Activated naive CD4-positive, alpha-beta T cell treated with anti-CD3 and anti-CD28 coated beads, Interleukin-2, amount 10 ng/mL, durations not matched to agents 7 days and 5 days (primary cell): ENCODE measurements at regions not wholly inside any gene's neighbourhood (a gene's known extent, or its start where the extent isn't known, plus 50 kb on each side); places are given as distances from the start of the nearest gene placed in this dataset.

Experiments used
- CTCF ChIA-PET: fragments of 350-600 bp; sonication (Branson Sonifier 250); formaldehyde crosslinking; loops from one replicate; lab custom pipeline; 2021; ENCODE audit warnings: antibody characterized with exemption; lab: Charles Lee
- DNase-seq: peaks from one replicate; pipeline ENCODE4 v3.0.0-alpha.2; 2020
- H3K27ac Mint-ChIP-seq: one replicate; pipeline ENCODE4 v1.8.0; 2021; ENCODE audit warnings: mild to moderate bottlenecking, moderate library complexity, mixed read lengths
- H3K27me3 Mint-ChIP-seq: one replicate; pipeline ENCODE4 v1.8.0; 2021; ENCODE audit warnings: mild to moderate bottlenecking, mixed read lengths
- H3K36me3 Mint-ChIP-seq: one replicate; pipeline ENCODE4 v1.8.0; 2021; ENCODE audit warnings: mixed read lengths
- H3K4me1 Mint-ChIP-seq: one replicate; pipeline ENCODE4 v1.8.0; 2021; ENCODE audit warnings: mixed read lengths
- H3K4me3 Mint-ChIP-seq: one replicate; pipeline ENCODE4 v1.8.0; 2021; ENCODE audit warnings: mild to moderate bottlenecking, moderate library complexity, mixed read lengths
- H3K9me3 Mint-ChIP-seq: one replicate; pipeline ENCODE4 v1.8.0; 2021; ENCODE audit warnings: mixed read lengths

- CTCF ChIA-PET = interaction anchor here (1.2 to 1.4 kb wide), 2 partner anchors 32 to 186 kb away, joined by 3 to 5 read pairs; partner anchors contain the start of gene SNX18
- no peak for DNase-seq
- Mint-ChIP-seq H3K4me3 (no peak overlapping the region), H3K36me3 (no peaks in the 10 kb centered on the region), H3K27ac (no peak overlapping the region), H3K9me3 (no peaks in the 10 kb centered on the region), H3K27me3 (peaks cover 7% of the 10 kb centered on the region), H3K4me1 (peaks cover 3% of the 10 kb centered on the region)
Observed at GRCh38 chr5:54703133-54703532, 185.6 kb downstream of the SNX18 start.

DNA sequence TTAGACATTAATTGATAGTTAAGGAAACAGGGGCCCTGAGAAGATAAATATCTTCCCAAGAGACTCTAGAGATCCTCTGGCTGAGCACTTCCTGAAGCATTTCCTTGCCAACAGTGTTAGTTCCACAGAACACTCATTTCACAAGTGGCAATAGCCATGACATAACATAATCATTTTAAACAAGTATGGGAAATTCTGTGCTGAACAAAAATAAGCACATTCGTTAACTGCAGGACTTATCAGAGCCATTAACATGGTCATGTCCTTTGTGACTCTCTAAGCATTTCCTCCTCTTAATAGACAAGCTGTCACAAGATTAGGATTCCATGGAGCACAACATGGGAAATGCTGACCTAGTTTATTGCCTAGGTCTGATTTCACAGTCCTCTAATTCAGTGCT, 184.9 kb downstream of the SNX18 start:
- peaks cover 3% of the 10 kb centered on the region for H3K4me1 Mint-ChIP-seq
- CTCF ChIA-PET = interaction anchor here (1.2 kb wide), 1 partner anchor 31 kb away, joined by 3 read pairs; no protein-coding TSS in a partner anchor
- H3K27ac Mint-ChIP-seq = no peak overlapping the region
- H3K9me3 Mint-ChIP-seq = no peaks in the 10 kb centered on the region
- H3K4me3 Mint-ChIP-seq = no peak overlapping the region
- no peaks in the 10 kb centered on the region for H3K36me3 Mint-ChIP-seq
- no peak for DNase-seq
- H3K27me3 Mint-ChIP-seq = peaks cover 7% of the 10 kb centered on the region

GRCh38 chr5:54700986-54701578, 183.5 kb downstream of the SNX18 start:
- no peaks in the 10 kb centered on the region for H3K36me3 Mint-ChIP-seq
- H3K27me3 Mint-ChIP-seq = peaks cover 10% of the 10 kb centered on the region
- CTCF ChIA-PET = no interaction called here
- H3K4me3 Mint-ChIP-seq = no peak overlapping the region
- H3K27ac Mint-ChIP-seq = no peak overlapping the region
- no peak for DNase-seq
- H3K9me3 Mint-ChIP-seq = no peaks in the 10 kb centered on the region
- peaks cover 3% of the 10 kb centered on the region for H3K4me1 Mint-ChIP-seq

- CTCF ChIA-PET = no interaction called here
- Mint-ChIP-seq H3K9me3 (no peaks in the 10 kb centered on the region), H3K4me3 (no peak overlapping the region), H3K36me3 (no peaks in the 10 kb centered on the region), H3K27me3 (peaks cover 6% of the 10 kb centered on the region), H3K27ac (no peak overlapping the region), H3K4me1 (peaks cover 3% of the 10 kb centered on the region)
- DNase-seq = no peak
Observed at GRCh38 chr5:54696931-54697330, 179.4 kb downstream of the SNX18 start.

- Mint-ChIP-seq H3K9me3 (no peaks in the 10 kb centered on the region), H3K4me1 (peaks cover 3% of the 10 kb centered on the region), H3K36me3 (no peaks in the 10 kb centered on the region), H3K4me3 (no peak overlapping the region), H3K27me3 (peaks cover 6% of the 10 kb centered on the region), H3K27ac (no peak overlapping the region)
- CTCF ChIA-PET = no interaction called here
- DNase-seq = no peak
Observed at GRCh38 chr5:54696346-54696745, 178.8 kb downstream of the SNX18 start.

- Mint-ChIP-seq H3K4me3 (no peak overlapping the region), H3K27ac (no peak overlapping the region), H3K4me1 (peaks cover 3% of the 10 kb centered on the region), H3K27me3 (peaks cover 10% of the 10 kb centered on the region), H3K9me3 (no peaks in the 10 kb centered on the region), H3K36me3 (no peaks in the 10 kb centered on the region)
- DNase-seq = no peak
- CTCF ChIA-PET = no interaction called here
Observed at GRCh38 chr5:54695198-54695966, 177.8 kb downstream of the SNX18 start.

- Mint-ChIP-seq H3K9me3 (no peaks in the 10 kb centered on the region), H3K4me1 (peaks cover 3% of the 10 kb centered on the region), H3K36me3 (no peaks in the 10 kb centered on the region), H3K4me3 (no peak overlapping the region), H3K27ac (no peak overlapping the region), H3K27me3 (peaks cover 13% of the 10 kb centered on the region)
- no peak for DNase-seq
- CTCF ChIA-PET = no interaction called here
Observed at GRCh38 chr5:54693936-54694657, 176.5 kb downstream of the SNX18 start.

- Mint-ChIP-seq H3K36me3 (no peaks in the 10 kb centered on the region), H3K27me3 (peaks cover 15% of the 10 kb centered on the region), H3K4me1 (no peaks in the 10 kb centered on the region), H3K9me3 (peaks cover 2% of the 10 kb centered on the region), H3K27ac (no peak overlapping the region), H3K4me3 (no peak overlapping the region)
- CTCF ChIA-PET = no interaction called here
- DNase-seq = no peak
Observed at GRCh38 chr5:54692631-54693030, 175.1 kb downstream of the SNX18 start.

DNA sequence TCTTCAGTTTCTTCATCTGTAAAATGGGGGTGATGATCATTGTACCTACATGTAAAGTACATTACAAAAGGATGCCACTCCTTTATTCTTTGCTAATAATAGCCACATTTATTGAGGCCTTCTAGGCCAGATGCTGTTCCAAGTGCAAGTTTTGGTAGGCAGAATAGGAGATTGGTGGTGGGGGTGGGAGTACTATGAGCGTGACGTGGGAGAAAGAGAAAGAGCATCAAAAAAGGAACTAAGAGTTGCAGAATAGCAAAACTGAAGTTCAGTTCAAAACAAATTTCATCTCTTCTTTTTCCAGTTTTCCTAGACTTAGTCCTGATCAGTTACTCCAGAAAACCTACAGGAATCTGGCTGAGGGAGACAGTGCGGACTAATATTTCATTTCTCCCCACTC, 174.1 kb downstream of the SNX18 start:
- Mint-ChIP-seq H3K4me1 (no peaks in the 10 kb centered on the region), H3K27ac (no peak overlapping the region), H3K4me3 (no peak overlapping the region), H3K27me3 (peaks cover 15% of the 10 kb centered on the region), H3K9me3 (peaks cover 5% of the 10 kb centered on the region), H3K36me3 (no peaks in the 10 kb centered on the region)
- CTCF ChIA-PET = no interaction called here
- DNase-seq = no peak

- H3K27ac Mint-ChIP-seq = no peak overlapping the region
- CTCF ChIA-PET = no interaction called here
Observed at GRCh38 chr5:54689411-54690251, 172.1 kb downstream of the SNX18 start.

DNA sequence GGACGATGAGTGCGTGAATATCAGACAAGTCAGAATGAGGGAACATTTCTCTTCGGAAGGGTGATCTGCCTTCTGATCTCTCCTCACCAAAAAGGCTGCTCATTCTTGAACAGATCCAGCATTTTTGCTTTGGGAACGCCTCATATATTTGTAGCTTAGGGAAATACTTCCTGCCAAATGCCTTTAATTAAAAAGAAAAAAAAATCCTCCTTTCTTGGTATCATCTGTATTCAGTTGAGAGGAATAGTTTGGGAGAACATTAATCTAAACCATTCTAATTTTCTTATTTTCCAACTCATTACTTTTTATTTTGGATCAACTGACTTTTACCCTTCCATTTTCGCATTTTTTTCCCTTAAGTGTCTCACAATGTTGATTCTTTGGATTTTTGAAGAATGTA, 163.4 kb downstream of the SNX18 start:
- Mint-ChIP-seq H3K27me3 (peaks cover 18% of the 10 kb centered on the region), H3K27ac (no peak overlapping the region), H3K36me3 (peaks cover 5% of the 10 kb centered on the region), H3K9me3 (peaks cover 9% of the 10 kb centered on the region), H3K4me3 (no peak overlapping the region), H3K4me1 (peaks cover 14% of the 10 kb centered on the region)
- CTCF ChIA-PET = no interaction called here
- DNase-seq = no peak

More at GRCh38 chr5:54689411-54690251, 172.1 kb downstream of the SNX18 start:
- no peak for DNase-seq
- Mint-ChIP-seq H3K4me3 (no peak overlapping the region), H3K9me3 (peaks cover 7% of the 10 kb centered on the region), H3K4me1 (peaks cover 3% of the 10 kb centered on the region), H3K27me3 (peaks cover 8% of the 10 kb centered on the region), H3K36me3 (no peaks in the 10 kb centered on the region)

- Mint-ChIP-seq H3K36me3 (peaks cover 9% of the 10 kb centered on the region), H3K4me1 (peaks cover 21% of the 10 kb centered on the region), H3K27me3 (peaks cover 18% of the 10 kb centered on the region), H3K9me3 (peaks cover 11% of the 10 kb centered on the region), H3K27ac (no peak overlapping the region), H3K4me3 (no peak overlapping the region)
- no peak for DNase-seq
- CTCF ChIA-PET = no interaction called here
Observed at GRCh38 chr5:54679686-54680085, 162.1 kb downstream of the SNX18 start.

GRCh38 chr5:54678737-54679136, 161.2 kb downstream of the SNX18 start:
- no peak for DNase-seq
- H3K4me3 Mint-ChIP-seq = no peak overlapping the region
- CTCF ChIA-PET = no interaction called here
- peaks cover 12% of the 10 kb centered on the region for H3K36me3 Mint-ChIP-seq
- H3K27me3 Mint-ChIP-seq = peaks cover 18% of the 10 kb centered on the region
- H3K9me3 Mint-ChIP-seq = peaks cover 12% of the 10 kb centered on the region
- peaks cover 30% of the 10 kb centered on the region for H3K4me1 Mint-ChIP-seq
- H3K27ac Mint-ChIP-seq = no peak overlapping the region
